ENCODE measurements at regions not wholly inside any gene's neighbourhood (a gene's known extent, or its start where the extent isn't known, plus 50 kb on each side); places are given as distances from the start of the nearest gene placed in this dataset.

- TF ChIP-seq POLR2A (IDR thresholded peaks at IDR 0.05) = no peak
- TF ChIP-seq, protein P1, sequence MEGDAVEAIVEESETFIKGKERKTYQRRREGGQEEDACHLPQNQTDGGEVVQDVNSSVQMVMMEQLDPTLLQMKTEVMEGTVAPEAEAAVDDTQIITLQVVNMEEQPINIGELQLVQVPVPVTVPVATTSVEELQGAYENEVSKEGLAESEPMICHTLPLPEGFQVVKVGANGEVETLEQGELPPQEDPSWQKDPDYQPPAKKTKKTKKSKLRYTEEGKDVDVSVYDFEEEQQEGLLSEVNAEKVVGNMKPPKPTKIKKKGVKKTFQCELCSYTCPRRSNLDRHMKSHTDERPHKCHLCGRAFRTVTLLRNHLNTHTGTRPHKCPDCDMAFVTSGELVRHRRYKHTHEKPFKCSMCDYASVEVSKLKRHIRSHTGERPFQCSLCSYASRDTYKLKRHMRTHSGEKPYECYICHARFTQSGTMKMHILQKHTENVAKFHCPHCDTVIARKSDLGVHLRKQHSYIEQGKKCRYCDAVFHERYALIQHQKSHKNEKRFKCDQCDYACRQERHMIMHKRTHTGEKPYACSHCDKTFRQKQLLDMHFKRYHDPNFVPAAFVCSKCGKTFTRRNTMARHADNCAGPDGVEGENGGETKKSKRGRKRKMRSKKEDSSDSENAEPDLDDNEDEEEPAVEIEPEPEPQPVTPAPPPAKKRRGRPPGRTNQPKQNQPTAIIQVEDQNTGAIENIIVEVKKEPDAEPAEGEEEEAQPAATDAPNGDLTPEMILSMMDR (IDR thresholded peaks at IDR 0.05) = no peak
Observed at GRCh38 chr4:43452948-43453347, 560.4 kb downstream of the GRXCR1 start.

Measured in body of pancreas (tissue), 4 donors.